NCI-H460 (cell line): ENCODE measurements at regions not wholly inside any gene's neighbourhood (a gene's known extent, or its start where the extent isn't known, plus 50 kb on each side); places are given as distances from the start of the nearest gene placed in this dataset.

Source experiments
- DNase-seq: peaks from one replicate; pipeline ENCODE4 v3.0.0-alpha.2; 2016; ENCODE audit warnings: low read depth; ENCODE audit errors: extremely low read depth
- small RNA-seq, 2 experiments: library from RNA; depleted of rRNA; stranded (forward); fragments of <200 nt; gene quantifications; one replicate each; pipeline ENCODE3, GENCODE V24; 2014

GRCh38 chr1:219109424-219110018 is 64.2 kb upstream of the LYPLAL1 start:
- no peak for DNase-seq

- DNase-seq = no peak
These were observed 60.4 kb upstream of the LYPLAL1 start for GRCh38 chr1:219113261-219113660.

DNA sequence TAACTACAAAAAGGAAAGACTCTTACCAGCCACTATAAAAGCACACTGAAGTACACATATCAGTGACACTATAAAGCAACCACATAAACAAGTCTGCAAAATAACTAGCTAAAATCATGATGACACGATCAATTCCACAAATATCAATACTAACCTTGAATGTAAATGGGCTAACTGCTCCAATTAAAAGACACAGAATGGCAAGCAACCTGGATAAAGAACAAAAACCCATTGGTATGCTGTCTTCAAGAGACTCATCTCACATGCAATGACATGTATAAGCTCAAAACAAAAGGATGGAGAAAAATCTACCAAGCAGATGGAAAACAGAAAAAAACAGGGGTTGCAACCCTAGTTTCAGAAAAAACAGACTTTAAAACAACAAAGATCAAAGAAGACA is 59.7 kb upstream of the LYPLAL1 start:
- DNase-seq = no peak

GRCh38 chr1:219119839-219120238 is 53.8 kb upstream of the LYPLAL1 start:
- DNase-seq = peak; percentile 82

GRCh38 chr1:219120624-219121544 is 52.8 kb upstream of the LYPLAL1 start:
- peak; percentile 93 for DNase-seq

DNA sequence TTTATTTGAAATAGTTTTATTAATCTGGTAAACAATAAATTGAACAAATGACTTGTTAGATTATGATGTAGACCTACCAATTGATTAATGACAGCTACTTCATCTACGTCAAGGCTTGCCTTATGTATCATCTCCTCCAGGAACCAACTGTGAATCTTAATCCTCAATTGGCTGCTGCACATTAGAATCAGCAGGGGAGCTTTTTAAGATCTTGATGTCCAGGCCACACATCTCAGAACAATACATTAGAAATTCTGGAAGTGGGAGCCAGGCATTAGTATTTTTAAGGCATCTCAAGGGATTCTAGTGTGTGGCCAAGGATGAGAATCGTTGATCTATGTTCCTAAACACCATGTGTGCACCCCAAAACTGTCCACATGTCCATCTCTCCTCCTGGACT is 52.0 kb upstream of the LYPLAL1 start:
- DNase-seq = peak; percentile 78

DNA sequence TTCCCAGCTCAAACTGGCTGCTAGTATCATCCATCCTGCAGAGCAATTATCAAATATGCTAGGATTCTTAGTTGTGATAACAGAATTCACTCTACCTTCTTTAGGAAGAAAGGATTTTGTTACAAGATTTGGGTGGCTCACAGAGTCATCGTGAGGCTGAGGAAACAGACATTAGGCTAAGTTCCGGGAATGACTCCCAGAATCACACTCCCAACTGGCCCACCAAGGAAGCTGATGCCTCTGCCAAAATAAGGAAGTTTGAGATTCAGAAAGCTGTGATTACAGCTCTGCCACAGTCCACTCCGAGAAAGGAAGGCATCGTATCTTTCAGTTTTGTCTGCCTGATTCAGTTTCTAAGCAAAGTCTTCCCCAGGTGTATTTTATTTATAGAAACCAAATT is 50.6 kb upstream of the LYPLAL1 start:
- peak; percentile 52 for DNase-seq

Small RNA genes lying in the stretch of these regions (small RNA-seq; reads per million reads assigned to genes)
- 0 to 0.12 reads per million in 2 experiments for gene RF00012
